Karpas-422 (cell line): ENCODE measurements at regions not wholly inside any gene's neighbourhood (a gene's known extent, or its start where the extent isn't known, plus 50 kb on each side); places are given as distances from the start of the nearest gene placed in this dataset.

Source experiments
- DNase-seq: peaks from one replicate; pipeline ENCODE4 v3.0.0-alpha.2; 2015
- H2AFZ ChIP-seq: fragments of 200-600 bp; sonication (generic); 2 replicates; pipeline ENCODE4 v1.6.1; 2014; ENCODE audit warnings: antibody characterized with exemption, low read length, mixed read lengths
- H3K27ac ChIP-seq: fragments of 200-600 bp; sonication (generic); 2 replicates; pipeline ENCODE4 v1.5.1; 2014; ENCODE audit warnings: mild to moderate bottlenecking, low read length, moderate library complexity
- H3K27me3 ChIP-seq: fragments of 200-600 bp; sonication (generic); 2 replicates; pipeline ENCODE4 v1.6.1; 2014; ENCODE audit warnings: low read length, mixed read lengths
- H3K36me3 ChIP-seq: fragments of 200-600 bp; sonication (generic); 2 replicates; pipeline ENCODE4 v1.6.1; 2014; ENCODE audit warnings: low read length, mixed read lengths; ENCODE audit not compliant: insufficient read depth
- H3K4me1 ChIP-seq: fragments of 200-600 bp; sonication (generic); 2 replicates; pipeline ENCODE4 v1.6.1; 2014; ENCODE audit warnings: mild to moderate bottlenecking, low read length, mixed read lengths
- H3K4me2 ChIP-seq: fragments of 200-600 bp; sonication (generic); 2 replicates; pipeline ENCODE4 v1.6.1; 2014; ENCODE audit warnings: low read length, low read depth, mild to moderate bottlenecking; ENCODE audit not compliant: poor library complexity, severe bottlenecking
- H3K4me3 ChIP-seq: fragments of 200-600 bp; sonication (generic); 2 replicates; pipeline ENCODE4 v1.5.1; 2014; ENCODE audit warnings: mild to moderate bottlenecking, antibody characterized with exemption, low read length, mixed read lengths
- H3K79me2 ChIP-seq: fragments of 200-600 bp; sonication (generic); 2 replicates; pipeline ENCODE4 v1.6.1; 2014; ENCODE audit warnings: mild to moderate bottlenecking, low read length, mixed read lengths
- H3K9ac ChIP-seq: fragments of 200-600 bp; sonication (generic); 2 replicates; pipeline ENCODE4 v1.6.0; 2014; ENCODE audit warnings: low read length
- H3K9me2 ChIP-seq: fragments of 200-600 bp; sonication (generic), shearing (Covaris generic); replicated peaks from 2 replicates; pipeline ENCODE4 v1.6.0; 2014; ENCODE audit warnings: mild to moderate bottlenecking, low read length, moderate library complexity; ENCODE audit not compliant: insufficient read depth
- H3K9me3 ChIP-seq: fragments of 300-700, 200-600 bp; sonication (generic); 2 replicates; pipeline ENCODE4 v1.6.1; 2014; ENCODE audit warnings: low read length, mixed read lengths
- H4K20me1 ChIP-seq: fragments of 200-600 bp; sonication (generic); 2 replicates; pipeline ENCODE4 v1.6.1; 2014; ENCODE audit warnings: mild to moderate bottlenecking, antibody characterized with exemption, low read length, low read depth; ENCODE audit not compliant: insufficient read depth

DNA sequence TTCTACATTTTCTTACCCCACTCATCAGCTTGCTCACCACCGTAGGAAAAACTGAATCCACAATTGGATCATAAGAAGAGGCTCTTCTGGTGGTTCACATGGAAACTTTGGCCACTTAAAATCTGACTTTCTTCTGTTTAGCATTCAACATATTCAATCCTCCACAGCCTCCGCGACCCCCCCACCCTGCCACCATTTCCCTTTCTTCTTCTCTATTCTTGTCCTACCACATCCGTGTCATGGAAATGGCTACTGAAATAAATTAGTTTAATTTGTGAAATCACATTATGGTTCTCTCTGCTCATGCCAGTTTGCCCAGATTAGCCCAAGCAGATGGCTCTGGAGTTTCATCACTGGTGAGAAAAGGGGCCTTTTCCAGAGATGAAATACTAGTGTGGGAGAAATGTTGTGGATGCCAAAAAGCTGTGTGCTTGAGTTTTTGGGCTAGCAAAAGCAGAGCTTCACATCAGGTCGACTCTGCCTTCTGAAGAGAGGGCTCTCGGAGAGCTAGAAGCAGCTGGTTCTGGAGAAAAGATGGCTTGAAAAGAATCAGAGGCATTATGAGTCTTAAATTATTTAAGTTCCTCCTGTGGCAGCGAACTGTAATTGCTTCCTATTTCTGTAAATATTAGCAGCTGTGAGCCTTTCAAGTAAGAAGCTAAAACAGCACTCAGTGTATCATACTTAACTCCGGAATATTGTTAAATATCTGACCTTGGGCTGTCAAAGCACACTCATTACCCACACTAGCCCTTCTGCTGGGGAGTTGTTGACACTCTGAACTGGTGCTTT is 107.1 kb downstream of the MAT2B start:
- Histone ChIP-seq H3K9me2 (no peaks in the 10 kb centered on the region), H3K27ac (no peak overlapping the region), H3K36me3 (no peaks in the 10 kb centered on the region), H3K4me3 (no peak overlapping the region), H2AFZ (no peak overlapping the region), H3K9ac (no peak overlapping the region), H3K9me3 (no peaks in the 10 kb centered on the region), H3K79me2 (no peaks in the 10 kb centered on the region), H4K20me1 (no peaks in the 10 kb centered on the region), H3K27me3 (no peaks in the 10 kb centered on the region), H3K4me1 (no peaks in the 10 kb centered on the region), H3K4me2 (no peak overlapping the region)
- DNase-seq = no peak

DNA sequence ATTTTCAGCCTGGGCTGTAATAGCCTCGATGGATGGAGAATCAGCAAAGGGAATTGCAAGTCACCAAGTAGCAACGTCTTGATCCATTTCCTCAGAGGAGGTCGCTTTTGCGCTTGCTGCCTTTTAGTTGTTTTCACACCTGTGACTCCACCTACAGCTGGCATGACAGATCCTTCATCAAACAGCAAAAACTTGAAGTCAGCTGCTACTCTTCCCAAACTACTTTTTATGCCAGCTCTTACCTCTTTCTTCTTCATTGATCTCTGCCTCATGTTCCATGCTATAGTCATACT is 107.7 kb downstream of the MAT2B start:
- Histone ChIP-seq H3K27me3 (no peaks in the 10 kb centered on the region), H3K4me1 (no peaks in the 10 kb centered on the region), H2AFZ (no peak overlapping the region), H3K79me2 (no peaks in the 10 kb centered on the region), H3K9me3 (no peaks in the 10 kb centered on the region), H3K36me3 (no peaks in the 10 kb centered on the region), H3K4me2 (no peak overlapping the region), H4K20me1 (no peaks in the 10 kb centered on the region), H3K9ac (no peak overlapping the region), H3K9me2 (no peaks in the 10 kb centered on the region), H3K27ac (no peak overlapping the region), H3K4me3 (no peak overlapping the region)
- no peak for DNase-seq

DNA sequence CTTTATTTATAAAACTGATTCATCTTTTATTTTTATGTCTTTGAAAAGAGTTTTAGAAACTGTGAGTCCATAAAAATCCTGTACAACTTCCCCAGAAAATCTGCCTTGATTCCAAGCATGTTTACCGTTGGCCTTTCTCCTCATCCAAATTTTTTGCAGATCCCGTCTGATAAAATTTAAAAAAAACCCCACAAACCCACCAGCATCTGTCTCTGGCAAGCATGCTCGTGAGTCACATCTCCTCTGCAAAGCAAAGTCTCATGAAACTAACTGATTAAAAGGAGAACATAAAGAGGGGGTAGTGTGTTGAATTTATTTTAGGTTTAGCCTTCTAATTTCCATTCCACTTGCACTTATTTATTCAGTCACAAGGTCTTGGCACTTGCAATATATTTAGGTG is 109.4 kb downstream of the MAT2B start:
- DNase-seq = no peak
- no peak overlapping the region for H3K4me2 ChIP-seq
- no peak overlapping the region for H2AFZ ChIP-seq
- no peaks in the 10 kb centered on the region for H3K9me2 ChIP-seq
- H3K9me3 ChIP-seq = no peaks in the 10 kb centered on the region
- no peaks in the 10 kb centered on the region for H3K36me3 ChIP-seq
- no peak overlapping the region for H3K9ac ChIP-seq
- H3K27me3 ChIP-seq = no peaks in the 10 kb centered on the region
- no peaks in the 10 kb centered on the region for H3K4me1 ChIP-seq
- no peaks in the 10 kb centered on the region for H4K20me1 ChIP-seq
- no peak overlapping the region for H3K27ac ChIP-seq
- no peaks in the 10 kb centered on the region for H3K79me2 ChIP-seq
- no peak overlapping the region for H3K4me3 ChIP-seq

DNA sequence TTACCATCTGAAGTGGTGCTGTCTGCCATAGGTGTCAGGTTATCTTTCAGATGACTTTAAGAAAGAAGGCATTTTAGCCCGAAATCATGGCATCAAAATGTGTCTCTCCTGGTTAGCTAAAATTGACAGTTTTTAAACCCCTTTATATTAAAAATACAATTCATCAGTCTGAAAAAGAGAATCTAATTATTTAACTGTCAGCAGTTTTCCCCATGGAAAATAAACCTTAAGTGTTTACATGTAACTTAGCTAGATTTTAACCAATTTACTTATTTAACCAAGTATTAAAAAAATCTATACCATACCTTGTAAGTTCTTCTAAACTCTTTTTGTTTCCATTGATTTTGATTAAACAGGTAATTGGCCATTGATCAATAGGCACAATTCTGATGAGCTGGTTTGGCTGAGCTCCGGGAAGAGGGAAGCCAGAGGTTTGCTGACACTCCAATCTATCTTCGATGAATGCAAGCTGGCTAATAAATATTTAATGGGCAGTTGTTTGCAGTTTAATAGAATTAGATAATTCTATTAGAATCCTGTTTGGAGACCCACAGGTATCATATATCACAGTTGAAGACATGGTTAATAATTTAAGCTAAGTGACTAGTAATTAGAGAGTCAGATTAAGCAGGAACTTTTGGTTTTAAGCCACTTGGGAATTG is 114.0 kb downstream of the MAT2B start:
- Histone ChIP-seq H4K20me1 (no peaks in the 10 kb centered on the region), H3K27ac (no peak overlapping the region), H2AFZ (no peak overlapping the region), H3K79me2 (no peaks in the 10 kb centered on the region), H3K9ac (no peak overlapping the region), H3K4me2 (no peak overlapping the region), H3K9me3 (no peaks in the 10 kb centered on the region), H3K4me1 (no peaks in the 10 kb centered on the region), H3K9me2 (no peaks in the 10 kb centered on the region), H3K36me3 (no peaks in the 10 kb centered on the region), H3K4me3 (no peak overlapping the region), H3K27me3 (no peaks in the 10 kb centered on the region)
- DNase-seq = no peak

DNA sequence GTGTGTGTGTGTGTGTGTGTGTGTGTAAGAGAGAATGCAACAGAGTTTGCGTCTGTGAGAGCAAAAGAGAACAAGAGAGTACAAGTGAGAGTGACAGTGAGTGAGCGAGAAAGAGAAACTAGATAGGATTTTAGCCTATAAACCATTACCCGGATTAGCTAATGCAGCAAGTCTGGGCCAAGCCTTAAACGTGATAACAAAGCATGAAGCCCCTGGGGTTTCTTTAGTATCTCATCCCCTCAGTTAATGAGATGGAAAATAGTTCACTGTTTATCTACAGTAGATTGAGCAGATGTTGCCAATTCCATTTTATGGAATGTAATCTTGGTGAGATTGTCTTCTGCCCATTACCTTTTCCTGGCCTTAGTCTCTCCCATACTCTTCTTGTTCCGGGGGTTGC is 114.5 kb downstream of the MAT2B start:
- no peaks in the 10 kb centered on the region for H3K9me3 ChIP-seq
- H3K9me2 ChIP-seq = no peaks in the 10 kb centered on the region
- no peaks in the 10 kb centered on the region for H3K27me3 ChIP-seq
- no peaks in the 10 kb centered on the region for H3K79me2 ChIP-seq
- H3K27ac ChIP-seq = no peak overlapping the region
- no peaks in the 10 kb centered on the region for H3K4me1 ChIP-seq
- no peak overlapping the region for H3K9ac ChIP-seq
- no peaks in the 10 kb centered on the region for H3K36me3 ChIP-seq
- H3K4me2 ChIP-seq = no peak overlapping the region
- no peaks in the 10 kb centered on the region for H4K20me1 ChIP-seq
- no peak overlapping the region for H3K4me3 ChIP-seq
- DNase-seq = no peak
- H2AFZ ChIP-seq = no peak overlapping the region

DNA sequence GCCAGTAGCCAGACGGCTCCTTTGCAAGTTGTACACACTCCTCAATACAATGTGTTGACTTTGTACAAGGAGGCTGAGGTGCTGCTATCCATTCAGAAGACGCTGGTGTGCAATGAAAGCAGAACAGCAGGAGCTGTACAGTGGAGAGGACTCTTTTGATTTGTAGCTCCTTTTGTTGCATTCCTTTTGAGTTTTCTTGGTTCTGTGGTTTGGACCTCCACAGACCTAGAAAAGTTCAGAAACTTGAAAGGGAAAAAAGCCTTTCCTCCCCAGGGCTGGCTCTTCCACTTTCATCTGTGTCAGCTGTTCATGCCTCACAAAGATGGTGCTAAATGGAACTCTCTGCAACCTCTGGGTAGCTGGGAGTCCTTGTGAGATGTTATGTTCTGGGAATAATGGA is 117.4 kb downstream of the MAT2B start:
- no peaks in the 10 kb centered on the region for H3K36me3 ChIP-seq
- no peaks in the 10 kb centered on the region for H3K9me3 ChIP-seq
- H3K4me3 ChIP-seq = no peak overlapping the region
- no peak overlapping the region for H3K27ac ChIP-seq
- H3K4me1 ChIP-seq = no peaks in the 10 kb centered on the region
- DNase-seq = no peak
- no peak overlapping the region for H3K4me2 ChIP-seq
- no peaks in the 10 kb centered on the region for H3K27me3 ChIP-seq
- no peak overlapping the region for H2AFZ ChIP-seq
- no peaks in the 10 kb centered on the region for H3K9me2 ChIP-seq
- H4K20me1 ChIP-seq = no peaks in the 10 kb centered on the region
- H3K79me2 ChIP-seq = no peaks in the 10 kb centered on the region
- no peak overlapping the region for H3K9ac ChIP-seq

DNA sequence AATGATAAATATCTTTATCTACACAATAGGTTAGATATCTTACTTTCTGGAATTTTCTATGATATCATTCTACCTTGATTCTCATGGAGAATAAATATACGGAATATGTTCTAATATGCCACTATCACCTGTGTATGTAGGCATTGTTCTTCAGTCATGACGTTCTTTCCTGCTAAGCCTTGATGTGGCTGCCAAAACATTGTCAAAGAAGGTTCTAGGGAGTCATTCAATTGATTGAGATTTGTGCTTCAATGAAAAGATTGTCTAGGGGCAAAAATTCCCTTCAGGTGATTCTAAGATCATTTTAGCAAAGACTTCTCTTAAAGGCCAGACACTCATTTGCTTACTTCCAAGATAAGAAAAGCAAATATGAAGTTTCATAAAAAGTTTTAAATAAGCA is 118.1 kb downstream of the MAT2B start:
- H3K27me3 ChIP-seq = no peaks in the 10 kb centered on the region
- no peaks in the 10 kb centered on the region for H3K4me1 ChIP-seq
- DNase-seq = no peak
- H3K9me3 ChIP-seq = no peaks in the 10 kb centered on the region
- no peaks in the 10 kb centered on the region for H4K20me1 ChIP-seq
- H3K9me2 ChIP-seq = no peaks in the 10 kb centered on the region
- H3K4me2 ChIP-seq = no peak overlapping the region
- no peak overlapping the region for H3K9ac ChIP-seq
- H2AFZ ChIP-seq = no peak overlapping the region
- H3K27ac ChIP-seq = no peak overlapping the region
- H3K36me3 ChIP-seq = no peaks in the 10 kb centered on the region
- H3K79me2 ChIP-seq = no peaks in the 10 kb centered on the region
- H3K4me3 ChIP-seq = no peak overlapping the region

DNA sequence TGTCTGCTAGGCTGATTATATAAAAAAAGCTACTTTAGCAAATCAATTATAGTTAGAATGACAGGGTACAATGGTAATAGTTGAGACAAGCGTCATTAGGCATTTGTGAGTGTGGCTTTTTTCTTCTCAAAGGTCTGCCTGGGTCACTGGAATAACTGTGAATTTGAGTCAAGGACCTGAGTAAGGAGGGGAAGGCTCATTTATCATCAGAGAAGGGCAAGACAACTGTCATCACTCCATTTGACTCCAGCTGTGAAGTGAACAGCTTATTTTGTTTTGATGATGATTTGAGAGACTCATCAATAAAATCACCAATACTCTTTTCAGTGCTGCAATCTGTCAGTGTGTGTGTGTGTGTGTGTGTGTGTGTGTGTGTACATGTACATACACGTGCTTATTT is 118.6 kb downstream of the MAT2B start:
- Histone ChIP-seq H3K27me3 (no peaks in the 10 kb centered on the region), H3K79me2 (no peaks in the 10 kb centered on the region), H3K36me3 (no peaks in the 10 kb centered on the region), H2AFZ (no peak overlapping the region), H4K20me1 (no peaks in the 10 kb centered on the region), H3K4me2 (no peak overlapping the region), H3K4me1 (no peaks in the 10 kb centered on the region), H3K4me3 (no peak overlapping the region), H3K27ac (no peak overlapping the region), H3K9me3 (no peaks in the 10 kb centered on the region), H3K9me2 (no peaks in the 10 kb centered on the region), H3K9ac (no peak overlapping the region)
- DNase-seq = no peak
